Heart left ventricle (tissue), 16 donors: ENCODE measurements at regions not wholly inside any gene's neighbourhood (a gene's known extent, or its start where the extent isn't known, plus 50 kb on each side); places are given as distances from the start of the nearest gene placed in this dataset.

Experiments used
- ATAC-seq, 4 donors: fragments of 200-7000 bp; cut with Tn5 transposase; one replicate each; pipeline ENCODE4 v1.9.1; 2020 to 2022; ENCODE audit warnings: moderate library complexity in 4 of 4, mild to moderate bottlenecking in 3 of 4, moderate number of reproducible peaks in 1 of 4
- DNase-seq, 5 donors: peaks; one replicate each; pipeline ENCODE4 v3.0.0-alpha.2; 2020
- H3K27ac ChIP-seq, 12 donors: fragments of 200-600 bp; sonication (generic) in 4 of 12; one replicate each; pipeline versions ENCODE4 v1.5.0 to v1.8.0; 2016 to 2022; ENCODE audit warnings: mild to moderate bottlenecking in 2 of 12
- H3K27me3 ChIP-seq, 9 donors: fragments of 200-600 bp; sonication (generic) in 2 of 9; one replicate each; pipeline versions ENCODE4 v1.5.1 to v1.8.0; 2016 to 2022; ENCODE audit warnings: mild to moderate bottlenecking in 3 of 9
- H3K36me3 ChIP-seq, 9 donors: fragments of 200-600 bp; sonication (generic) in 2 of 9; one replicate each; pipeline versions ENCODE4 v1.5.0 to v1.8.0; 2018 to 2022; ENCODE audit warnings: mild to moderate bottlenecking in 2 of 9
- H3K4me1 ChIP-seq, 12 donors: fragments of 200-600 bp; sonication (generic) in 4 of 12; one replicate each; pipeline versions ENCODE4 v1.5.0 to v1.8.0; 2016 to 2022; ENCODE audit warnings: mild to moderate bottlenecking in 3 of 12
- H3K4me3 ChIP-seq, 12 donors: fragments of 200-600 bp; sonication (generic) in 4 of 12; one replicate each; pipeline versions ENCODE4 v1.5.0 to v1.8.0; 2017 to 2022; ENCODE audit warnings: mild to moderate bottlenecking in 9 of 12, moderate library complexity in 4 of 12
- H3K9me3 ChIP-seq, 12 donors: fragments of 200-600 bp; sonication (generic) in 4 of 12; one replicate each; pipeline versions ENCODE4 v1.5.0 to v1.8.0; 2016 to 2022; ENCODE audit warnings: mild to moderate bottlenecking in 1 of 12
- CTCF ChIP-seq, 12 donors: fragments of 200-600 bp; sonication (generic) in 4 of 12; IDR thresholded peaks; one replicate each; pipeline versions ENCODE4 v1.5.0 to v1.8.0; 2018 to 2022; ENCODE audit warnings: antibody characterized with exemption in 12 of 12, mild to moderate bottlenecking in 5 of 12
- POLR2A ChIP-seq, 2 donors: fragments of 450-650 bp; IDR thresholded peaks; one replicate each; pipeline ENCODE4 v1.6.1; 2017; ENCODE audit warnings: antibody characterized with exemption in 2 of 2, mild to moderate bottlenecking in 2 of 2, moderate library complexity in 2 of 2
- WGBS, 4 donors: extraction: QIAGEN DNeasy Blood & Tissue Kit in 2 of 4; methylation state at CpG; one replicate each; pipeline versions ENCODE4 v1.1.5 to v1.1.7; 2013 to 2018; 5-methylcytosine and 5-hydroxymethylcytosine counted together
- intact Hi-C, 10 donors: fragments of 100-400 bp; cut with DNase I; formaldehyde crosslinking; loops; one replicate each; pipeline versions ENCODE4 v1.11.1 to v1.14.2; 2022
- donor health status: ischemic (EF 13 %, LVEDD 7.1; RV severe dilation, severe dysfunction).
- donor health status: healthy with polysubstance abuse.
- donor health status: DM: no; HTN: yes; CAD: no.
- donor health status: DM: no; HTN: no; CAD: no.
- donor health status: ischemic (EF 25% LVEDD 6.9; RV normal size, moderate dysfunction).
- donor health status: ischemic (EF 25% LVEDD 5.7; RV mildly dilated, moderate dysfunction).
- donor health status: healthy.
- donor health status: DM: yes; HTN: yes; CAD: no.
- donor health status: ischemic (EF 35%, LVEDD 5.7; RV mildly dilated, moderate dysfunction).
- donor health status: nonischemic (EF 11% LVEDD 7.7; RV severe dilation, severe dysfunction).
- donor health status: DM: yes; HTN: yes; CAD: no.
- donor health status: PGD.
- donor health status: ischemic (EF 29% LVEDD 5.4; RV normal size, mild dysfunction).
- donor health status: nonischemic (EF 23%, LVEDD 6.1; RV moderate dilation, normal function).

DNA sequence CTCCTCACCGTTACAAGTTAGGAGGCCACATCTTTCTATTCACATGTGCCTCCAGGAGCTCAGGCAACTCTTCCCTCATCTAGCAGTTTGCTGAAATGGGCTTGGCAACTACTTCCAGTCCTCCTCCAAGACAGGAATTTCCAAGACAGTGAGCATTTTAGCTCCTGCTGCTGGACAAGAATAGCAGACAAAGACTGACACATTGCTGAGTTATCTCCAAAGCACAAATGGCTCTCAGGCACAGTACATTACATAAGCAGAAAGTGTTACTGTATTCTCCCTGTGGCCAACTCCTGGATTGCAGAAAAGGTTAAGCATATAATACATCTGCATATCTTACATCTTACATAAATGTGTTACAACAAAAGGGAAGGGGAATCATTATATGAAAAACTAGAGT, 83.2 kb upstream of the POU2AF2 start:
- no peaks in the 10 kb centered on the region for H3K4me1 ChIP-seq
- WGBS, 4 donors = 25 to 55% (median 35%) methylated on average over 1 of the region's 1 CpG
- DNase-seq (no peak), ATAC-seq (no peak)
- no peaks in the 10 kb centered on the region for H3K36me3 ChIP-seq
- H3K27me3 ChIP-seq = peaks cover 0 to 3% (median 0%) of the 10 kb centered on the region in 9 donors
- peaks cover 0 to under 1% (median 0%) of the 10 kb centered on the region in 12 donors for H3K9me3 ChIP-seq
- H3K4me3 ChIP-seq = no peak overlapping the region
- no peak overlapping the region for H3K27ac ChIP-seq
- intact Hi-C loops = no loop called here
- TF ChIP-seq CTCF (IDR thresholded peaks at IDR 0.05) (no peak), POLR2A (IDR thresholded peaks at IDR 0.05) (no peak)

DNA sequence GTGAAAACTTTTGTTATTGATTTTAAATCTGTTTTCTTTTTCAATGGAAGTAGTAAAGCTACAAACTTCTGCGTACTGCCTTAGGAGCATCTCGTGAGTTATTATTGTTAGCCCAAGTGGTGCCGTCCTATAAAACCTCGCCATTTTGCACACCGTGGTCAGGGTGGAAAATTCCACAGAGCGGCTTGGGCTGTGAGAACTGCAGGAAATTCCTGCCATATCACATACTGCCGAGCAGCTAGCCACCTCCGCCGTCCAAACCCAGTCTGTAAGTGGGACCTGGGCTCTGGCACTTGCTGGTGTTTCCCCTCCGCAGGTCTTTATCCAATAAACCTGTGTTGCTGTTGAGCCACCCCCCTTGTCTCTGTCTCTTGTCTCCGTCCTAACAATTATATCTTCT, 88.0 kb upstream of the POU2AF2 start:
- 52 to 69% (median 61%) methylated on average over 11 of the region's 11 CpGs for WGBS, 4 donors
- Histone ChIP-seq H3K27ac (no peak overlapping the region), H3K4me3 (no peak overlapping the region), H3K9me3 (peaks cover 0 to 9% (median 0%) of the 10 kb centered on the region in 12 donors), H3K4me1 (no peaks in the 10 kb centered on the region), H3K36me3 (no peaks in the 10 kb centered on the region), H3K27me3 (no peaks in the 10 kb centered on the region)
- no peak for DNase-seq
- intact Hi-C loops = no loop called here
- no peak for TF ChIP-seq POLR2A (IDR thresholded peaks at IDR 0.05)
- TF ChIP-seq CTCF (IDR thresholded peaks at IDR 0.05) = no peak
- no peak for ATAC-seq

DNA sequence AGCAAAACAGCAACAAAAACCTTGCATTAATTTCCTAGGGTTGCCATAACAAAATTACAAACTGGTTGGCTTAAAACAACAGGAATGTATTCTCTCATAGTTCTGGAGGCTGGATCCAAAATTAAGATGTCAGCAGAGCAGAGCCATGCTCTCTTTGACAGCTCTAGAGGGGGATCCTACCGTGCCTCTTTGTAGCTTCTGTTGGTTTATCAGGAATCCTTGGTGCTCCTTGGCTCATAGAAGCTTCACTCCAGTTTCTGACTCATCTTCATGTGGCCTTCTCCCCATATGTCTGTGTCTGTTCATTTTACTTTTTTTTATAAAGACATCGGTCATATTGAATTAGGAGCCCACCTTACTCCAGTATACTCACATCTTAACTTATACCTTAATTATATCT, 90.5 kb upstream of the POU2AF2 start:
- WGBS, 4 donors = 64 to 72% (median 70%) methylated on average over 2 of the region's 2 CpGs
- no peaks in the 10 kb centered on the region for H3K4me1 ChIP-seq
- H3K9me3 ChIP-seq = peaks cover 0 to 9% (median 0%) of the 10 kb centered on the region in 12 donors
- no peak overlapping the region for H3K4me3 ChIP-seq
- H3K27ac ChIP-seq = no peak overlapping the region
- peaks cover 0 to 7% (median 0%) of the 10 kb centered on the region in 9 donors for H3K27me3 ChIP-seq
- ATAC-seq = no peak
- no peaks in the 10 kb centered on the region for H3K36me3 ChIP-seq
- no peak for DNase-seq
- TF ChIP-seq CTCF (IDR thresholded peaks at IDR 0.05) = no peak
- TF ChIP-seq POLR2A (IDR thresholded peaks at IDR 0.05) = no peak
- intact Hi-C loops = no loop called here

GRCh38 chr11:111153194-111153593, 92.3 kb upstream of the POU2AF2 start:
- intact Hi-C loops = no loop called here
- Histone ChIP-seq H3K27me3 (peaks cover 0 to 7% (median 0%) of the 10 kb centered on the region in 9 donors), H3K4me1 (no peaks in the 10 kb centered on the region), H3K36me3 (no peaks in the 10 kb centered on the region), H3K4me3 (no peak overlapping the region), H3K27ac (no peak overlapping the region), H3K9me3 (peaks cover 0 to 9% (median 0%) of the 10 kb centered on the region in 12 donors)
- TF ChIP-seq CTCF (IDR thresholded peaks at IDR 0.05) = no peak
- no peak for TF ChIP-seq POLR2A (IDR thresholded peaks at IDR 0.05)
- 85 to 91% (median 89%) methylated on average over 2 of the region's 2 CpGs for WGBS, 4 donors
- no peak for ATAC-seq
- DNase-seq = no peak
